SK-N-SH (cell line): ENCODE measurements at regions not wholly inside any gene's neighbourhood (a gene's known extent, or its start where the extent isn't known, plus 50 kb on each side); places are given as distances from the start of the nearest gene placed in this dataset.

Source experiments
- CTCF ChIA-PET: fragments of 300-600, 350-600 bp; formaldehyde crosslinking; extraction: SDS; loops from one replicate; lab custom pipeline; 2021; lab: Yijun Ruan, JAX
- POLR2A ChIA-PET: fragments of 350-600 bp; sonication (Branson Sonifier 250); formaldehyde crosslinking; extraction: SDS; loops from one replicate; lab custom pipeline; 2020; ENCODE audit warnings: antibody characterized with exemption, inconsistent platforms; lab: Yijun Ruan, JAX
- DNase-seq: peaks from one replicate; pipeline ENCODE4 v3.0.0; 2012
- H2AFZ ChIP-seq: fragments of 200-600 bp; sonication (generic); 2 replicates; pipeline ENCODE4 v1.8.1; 2016; ENCODE audit warnings: antibody characterized with exemption, mild to moderate bottlenecking, low read depth
- H3F3A ChIP-seq: fragments of 200-600 bp; sonication (generic); replicated peaks from 2 replicates; pipeline ENCODE3; 2016; ENCODE audit warnings: antibody characterized with exemption, mild to moderate bottlenecking; ENCODE audit not compliant: insufficient read depth
- H3K27ac ChIP-seq, 2 experiments: fragments of 200-500 bp in 1 of 2; fragments of 200-600 bp in 1 of 2; sonication (Bioruptor generic) in 1 of 2; sonication (generic), shearing (Covaris generic) in 1 of 2; 2 replicates each; pipeline versions ENCODE4 v1.5.1 to v1.6.1; 2014 to 2016; ENCODE audit warnings: low read depth in 2 of 2, inconsistent platforms in 1 of 2, low read length in 1 of 2, mild to moderate bottlenecking in 1 of 2, mixed read lengths in 1 of 2
- H3K27me3 ChIP-seq: fragments of 200-600 bp; sonication (generic), shearing (Covaris generic); 2 replicates; pipeline ENCODE4 v1.6.1; 2016; ENCODE audit warnings: mixed run types; ENCODE audit not compliant: insufficient read depth
- H3K36me3 ChIP-seq, 2 experiments: fragments of 200-500 bp in 1 of 2; fragments of 200-600 bp in 1 of 2; sonication (Bioruptor generic) in 1 of 2; sonication (generic) in 1 of 2; replicated peaks in 1 of 2; 2 replicates each; pipeline versions ENCODE3 to v1.5.1; 2014 to 2016; ENCODE audit warnings: low read length in 1 of 2, mild to moderate bottlenecking in 1 of 2; ENCODE audit not compliant: insufficient read depth in 2 of 2, control insufficient read depth in 1 of 2
- H3K4me1 ChIP-seq, 2 experiments: fragments of 200-500 bp in 1 of 2; fragments of 200-600 bp in 1 of 2; sonication (Bioruptor generic) in 1 of 2; sonication (generic), shearing (Covaris generic) in 1 of 2; 2 replicates each; pipeline versions ENCODE4 v1.5.1 to v1.6.1; 2014 to 2016; ENCODE audit warnings: low read depth in 1 of 2, low read length in 1 of 2, mixed run types in 1 of 2; ENCODE audit not compliant: insufficient read depth in 2 of 2, control insufficient read depth in 1 of 2
- H3K4me2 ChIP-seq: fragments of 200-600 bp; sonication (generic), shearing (Covaris generic); 2 replicates; pipeline ENCODE4 v1.6.1; 2017; ENCODE audit warnings: mixed run types
- H3K4me3 ChIP-seq, 2 experiments: fragments of 200-500 bp in 1 of 2; fragments of 200-600 bp in 1 of 2; sonication (Bioruptor generic) in 1 of 2; sonication (generic), shearing (Covaris generic) in 1 of 2; 2 replicates each; pipeline versions ENCODE4 v1.5.1 to v1.8.1; 2014 to 2016; ENCODE audit warnings: low read depth in 2 of 2, inconsistent platforms in 1 of 2, low read length in 1 of 2, mild to moderate bottlenecking in 1 of 2, mixed read lengths in 1 of 2, moderate library complexity in 1 of 2
- H3K79me2 ChIP-seq: fragments of 200-600 bp; sonication (generic); 2 replicates; pipeline ENCODE4 v1.8.1; 2017; ENCODE audit warnings: mild to moderate bottlenecking; ENCODE audit not compliant: insufficient read depth
- H3K9ac ChIP-seq: fragments of 200-600 bp; sonication (generic); 2 replicates; pipeline ENCODE4 v1.6.1; 2017; ENCODE audit warnings: mixed run types
- H3K9me2 ChIP-seq: fragments of 200-600 bp; sonication (generic); 2 replicates; pipeline ENCODE4 v1.6.1; 2017; ENCODE audit warnings: mixed run types
- H3K9me3 ChIP-seq: fragments of 200-600 bp; sonication (generic); 2 replicates; pipeline ENCODE4 v1.6.1; 2017; ENCODE audit warnings: mixed run types, mild to moderate bottlenecking, moderate library complexity
- H4K20me1 ChIP-seq: fragments of 200-600 bp; sonication (generic); 2 replicates; pipeline ENCODE4 v1.6.1; 2017; ENCODE audit warnings: mild to moderate bottlenecking, mixed run types; ENCODE audit not compliant: insufficient read depth
- ELF1 ChIP-seq: IDR thresholded peaks from 2 replicates; pipeline ENCODE4 v1.4.0; 2012
- FOXJ3 ChIP-seq: sonication (generic); formaldehyde crosslinking; IDR thresholded peaks from 2 replicates; pipeline ENCODE4 v1.5.1; 2020; ENCODE audit warnings: mild to moderate bottlenecking, missing genetic modification reagents
- GATA2 ChIP-seq: sonication (generic); formaldehyde crosslinking; IDR thresholded peaks from 2 replicates; pipeline ENCODE4 v1.5.0; 2020; ENCODE audit warnings: mild to moderate bottlenecking, missing genetic modification reagents
- JUND ChIP-seq: IDR thresholded peaks from 2 replicates; pipeline ENCODE4 v1.4.0; 2012
- NFIC ChIP-seq: IDR thresholded peaks from 2 replicates; pipeline ENCODE4 v1.4.0; 2012; ENCODE audit warnings: borderline replicate concordance
- NRF1 ChIP-seq: IDR thresholded peaks from 2 replicates; pipeline ENCODE4 v1.6.1; 2012; ENCODE audit warnings: low read depth, mild to moderate bottlenecking, low read length
- PBX3 ChIP-seq: IDR thresholded peaks from 2 replicates; pipeline ENCODE4; 2012
- POLR2AphosphoS5 ChIP-seq: IDR thresholded peaks from 2 replicates; pipeline ENCODE4 v1.6.1; 2012; ENCODE audit warnings: low read depth, low read length
- RCOR1 ChIP-seq: fragments of 150-350 bp; IDR thresholded peaks from 2 replicates; pipeline ENCODE4 v1.6.1; 2017; ENCODE audit warnings: antibody characterized with exemption, low read length
- RXRA ChIP-seq: IDR thresholded peaks from 2 replicates; pipeline ENCODE4 v1.4.0; 2012; ENCODE audit warnings: low read depth, mild to moderate bottlenecking, borderline replicate concordance
- SIN3A ChIP-seq: IDR thresholded peaks from 2 replicates; pipeline ENCODE4 v1.6.1; 2012; ENCODE audit warnings: low read depth, mild to moderate bottlenecking, low read length, moderate library complexity, borderline replicate concordance
- USF2 ChIP-seq: fragments of 150-350 bp; IDR thresholded peaks from 2 replicates; pipeline ENCODE4 v1.6.1; 2017; ENCODE audit warnings: antibody characterized with exemption, low read length, low read depth, borderline replicate concordance
- TF ChIP-seq, protein P1 (sequence below): IDR thresholded peaks from 2 replicates; pipeline ENCODE4 v1.4.0; 2012; ENCODE audit warnings: low read depth, borderline replicate concordance
- TF ChIP-seq, protein P2 (sequence below): fragments of 200-600 bp; sonication (generic); IDR thresholded peaks from 2 replicates; pipeline ENCODE4 v1.6.1; 2017; ENCODE audit warnings: antibody characterized with exemption, mild to moderate bottlenecking, moderate library complexity
- TF ChIP-seq, protein P3 (sequence below): IDR thresholded peaks from 2 replicates; pipeline ENCODE4 v1.4.0; 2012; ENCODE audit warnings: low read depth, borderline replicate concordance

GRCh38 chr5:97752871-97753270, 569.8 kb upstream of the RIOK2 start:
- Histone ChIP-seq H4K20me1 (no peaks in the 10 kb centered on the region), H2AFZ (no peak overlapping the region), H3K9ac (no peak overlapping the region), H3K4me1 (no peaks in the 10 kb centered on the region), H3K9me2 (no peaks in the 10 kb centered on the region), H3F3A (no peaks in the 10 kb centered on the region), H3K9me3 (no peaks in the 10 kb centered on the region), H3K27me3 (no peaks in the 10 kb centered on the region), H3K27ac (no peak overlapping the region), H3K79me2 (no peaks in the 10 kb centered on the region)
- CTCF ChIA-PET, result no interaction called here
- POLR2A ChIA-PET, result no interaction called here
- no peak for TF ChIP-seq GATA2 (CRISPR knock-in tag)
- no peak for TF ChIP-seq RCOR1
- TF ChIP-seq JUND, result no peak
- TF ChIP-seq, protein P1, sequence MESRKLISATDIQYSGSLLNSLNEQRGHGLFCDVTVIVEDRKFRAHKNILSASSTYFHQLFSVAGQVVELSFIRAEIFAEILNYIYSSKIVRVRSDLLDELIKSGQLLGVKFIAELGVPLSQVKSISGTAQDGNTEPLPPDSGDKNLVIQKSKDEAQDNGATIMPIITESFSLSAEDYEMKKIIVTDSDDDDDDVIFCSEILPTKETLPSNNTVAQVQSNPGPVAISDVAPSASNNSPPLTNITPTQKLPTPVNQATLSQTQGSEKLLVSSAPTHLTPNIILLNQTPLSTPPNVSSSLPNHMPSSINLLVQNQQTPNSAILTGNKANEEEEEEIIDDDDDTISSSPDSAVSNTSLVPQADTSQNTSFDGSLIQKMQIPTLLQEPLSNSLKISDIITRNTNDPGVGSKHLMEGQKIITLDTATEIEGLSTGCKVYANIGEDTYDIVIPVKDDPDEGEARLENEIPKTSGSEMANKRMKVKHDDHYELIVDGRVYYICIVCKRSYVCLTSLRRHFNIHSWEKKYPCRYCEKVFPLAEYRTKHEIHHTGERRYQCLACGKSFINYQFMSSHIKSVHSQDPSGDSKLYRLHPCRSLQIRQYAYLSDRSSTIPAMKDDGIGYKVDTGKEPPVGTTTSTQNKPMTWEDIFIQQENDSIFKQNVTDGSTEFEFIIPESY, result no peak
- no peak for TF ChIP-seq NRF1
- no peak for TF ChIP-seq SIN3A
- no peak for TF ChIP-seq RXRA
- TF ChIP-seq USF2, result no peak
- no peak for TF ChIP-seq PBX3
- TF ChIP-seq, protein P2, sequence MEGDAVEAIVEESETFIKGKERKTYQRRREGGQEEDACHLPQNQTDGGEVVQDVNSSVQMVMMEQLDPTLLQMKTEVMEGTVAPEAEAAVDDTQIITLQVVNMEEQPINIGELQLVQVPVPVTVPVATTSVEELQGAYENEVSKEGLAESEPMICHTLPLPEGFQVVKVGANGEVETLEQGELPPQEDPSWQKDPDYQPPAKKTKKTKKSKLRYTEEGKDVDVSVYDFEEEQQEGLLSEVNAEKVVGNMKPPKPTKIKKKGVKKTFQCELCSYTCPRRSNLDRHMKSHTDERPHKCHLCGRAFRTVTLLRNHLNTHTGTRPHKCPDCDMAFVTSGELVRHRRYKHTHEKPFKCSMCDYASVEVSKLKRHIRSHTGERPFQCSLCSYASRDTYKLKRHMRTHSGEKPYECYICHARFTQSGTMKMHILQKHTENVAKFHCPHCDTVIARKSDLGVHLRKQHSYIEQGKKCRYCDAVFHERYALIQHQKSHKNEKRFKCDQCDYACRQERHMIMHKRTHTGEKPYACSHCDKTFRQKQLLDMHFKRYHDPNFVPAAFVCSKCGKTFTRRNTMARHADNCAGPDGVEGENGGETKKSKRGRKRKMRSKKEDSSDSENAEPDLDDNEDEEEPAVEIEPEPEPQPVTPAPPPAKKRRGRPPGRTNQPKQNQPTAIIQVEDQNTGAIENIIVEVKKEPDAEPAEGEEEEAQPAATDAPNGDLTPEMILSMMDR, result no peak
- TF ChIP-seq FOXJ3, result no peak
- TF ChIP-seq POLR2AphosphoS5, result no peak
- no peak for TF ChIP-seq NFIC
- TF ChIP-seq, protein P3, sequence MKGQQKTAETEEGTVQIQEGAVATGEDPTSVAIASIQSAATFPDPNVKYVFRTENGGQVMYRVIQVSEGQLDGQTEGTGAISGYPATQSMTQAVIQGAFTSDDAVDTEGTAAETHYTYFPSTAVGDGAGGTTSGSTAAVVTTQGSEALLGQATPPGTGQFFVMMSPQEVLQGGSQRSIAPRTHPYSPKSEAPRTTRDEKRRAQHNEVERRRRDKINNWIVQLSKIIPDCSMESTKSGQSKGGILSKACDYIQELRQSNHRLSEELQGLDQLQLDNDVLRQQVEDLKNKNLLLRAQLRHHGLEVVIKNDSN, result no peak
- TF ChIP-seq ELF1, result no peak
- TF ChIP-seq, all 33 proteins: peak for 0
- Histone ChIP-seq H3K36me3 (no peaks in the 10 kb centered on the region), H3K4me2 (no peak overlapping the region), H3K4me3 (no peak overlapping the region)
- no peak for DNase-seq
